PC-9 (cell line): ENCODE measurements at regions not wholly inside any gene's neighbourhood (a gene's known extent, or its start where the extent isn't known, plus 50 kb on each side); places are given as distances from the start of the nearest gene placed in this dataset.

Experiments used
- BruUV-seq: library from RNA; stranded (reverse); fragments of 400-500 nt; replicated peaks from 2 replicates; lab custom pipeline; 2021; lab: Mats Ljungman, UMichigan
- CTCF ChIA-PET: fragments of 300-600 bp; sonication (Branson Sonifier 250); formaldehyde crosslinking; loops from one replicate; lab custom pipeline; 2022; ENCODE audit warnings: antibody characterized with exemption; lab: Charles Lee
- POLR2A ChIA-PET: fragments of 300-600 bp; sonication (Branson Sonifier 250); formaldehyde crosslinking; loops from one replicate; lab custom pipeline; 2022; ENCODE audit warnings: antibody characterized with exemption; ENCODE audit not compliant: unreplicated experiment; lab: Charles Lee
- DNase-seq, 2 experiments: peaks; one replicate each; pipeline versions ENCODE4 v3.0.0 to v3.0.0-alpha.2; 2015 to 2022; ENCODE audit warnings: mixed read lengths in 1 of 2
- H2AFZ ChIP-seq: fragments of 200-600 bp; sonication (generic); 2 replicates; pipeline ENCODE4 v1.8.1; 2017; ENCODE audit warnings: antibody characterized with exemption
- H3F3A ChIP-seq: fragments of 200-600 bp; sonication (generic); 2 replicates; pipeline ENCODE4 v1.8.1; 2017; ENCODE audit warnings: antibody characterized with exemption, mild to moderate bottlenecking, low read depth; ENCODE audit not compliant: insufficient read depth
- H3K27ac ChIP-seq: fragments of 200-600 bp; sonication (generic); 2 replicates; pipeline ENCODE4 v1.6.1; 2016; ENCODE audit warnings: mixed run types
- H3K27me3 ChIP-seq: fragments of 200-600 bp; sonication (generic); 2 replicates; pipeline ENCODE4 v1.6.1; 2016; ENCODE audit warnings: low read depth, mixed run types; ENCODE audit not compliant: insufficient read depth
- H3K36me3 ChIP-seq: fragments of 200-600 bp; sonication (generic); 2 replicates; pipeline ENCODE4 v1.6.1; 2016; ENCODE audit warnings: low read depth, mixed run types
- H3K4me1 ChIP-seq: fragments of 200-600 bp; sonication (generic); replicated peaks from 2 replicates; pipeline ENCODE4 v1.6.1; 2016; ENCODE audit warnings: mixed run types; ENCODE audit not compliant: insufficient read depth
- H3K4me2 ChIP-seq: fragments of 200-600 bp; sonication (generic); 2 replicates; pipeline ENCODE4 v1.6.1; 2017; ENCODE audit warnings: mixed run types
- H3K4me3 ChIP-seq: fragments of 200-600 bp; sonication (generic); 2 replicates; pipeline ENCODE4 v1.6.1; 2016; ENCODE audit warnings: mixed run types
- H3K79me2 ChIP-seq: fragments of 200-600 bp; sonication (generic); 2 replicates; pipeline ENCODE4 v1.6.1; 2017; ENCODE audit warnings: low read depth, mixed run types
- H3K9me2 ChIP-seq: fragments of 200-600 bp; sonication (generic); 2 replicates; pipeline ENCODE4 v1.8.1; 2017; ENCODE audit warnings: mild to moderate bottlenecking; ENCODE audit not compliant: insufficient read depth
- H3K9me3 ChIP-seq: fragments of 200-600 bp; sonication (generic); 2 replicates; pipeline ENCODE4 v1.8.1; 2016; ENCODE audit warnings: low read depth; ENCODE audit not compliant: insufficient read depth
- H4K20me1 ChIP-seq: fragments of 200-600 bp; sonication (generic); 2 replicates; pipeline ENCODE4 v1.8.1; 2017; ENCODE audit not compliant: insufficient read depth
- EZH2 ChIP-seq: fragments of 200-600 bp; sonication (generic); IDR thresholded peaks from 2 replicates; pipeline ENCODE4 v1.8.0; 2017; ENCODE audit warnings: antibody characterized with exemption, low read depth
- intact Hi-C: fragments of 100-400 bp; cut with micrococcal nuclease; formaldehyde crosslinking; loops from one replicate; pipeline ENCODE4 v1.10.0; 2022; ENCODE audit not compliant: unreplicated experiment
- TF ChIP-seq, protein P1 (sequence below): fragments of 200-600 bp; sonication (generic); conservative IDR thresholded peaks from 2 replicates; pipeline ENCODE4 v1.6.1; 2017; ENCODE audit warnings: mixed run types, antibody characterized with exemption, mild to moderate bottlenecking, moderate library complexity

DNA sequence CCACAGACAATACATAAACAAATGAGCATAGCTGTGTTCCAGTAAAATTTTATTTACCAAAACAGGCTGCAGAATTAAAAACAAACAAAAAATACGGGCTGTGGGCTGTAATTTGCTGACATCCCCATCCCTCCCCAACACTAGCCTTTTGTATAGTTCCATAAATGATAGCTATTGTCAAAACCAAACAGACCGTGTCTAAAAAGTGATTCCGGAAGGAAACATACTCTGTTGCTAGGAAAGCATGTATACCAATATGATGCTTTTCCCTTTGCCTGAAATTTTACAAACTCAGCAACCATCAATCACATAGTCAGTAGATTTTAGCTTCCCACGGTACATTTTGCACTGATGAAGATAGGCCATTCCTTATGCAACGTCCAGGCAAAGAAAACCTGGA lies 80.0 kb downstream of the TMEM215 start:
- no peaks in the 10 kb centered on the region for H3F3A ChIP-seq
- H3K79me2 ChIP-seq = no peaks in the 10 kb centered on the region
- ChIA-PET CTCF (no interaction called here), POLR2A (no interaction called here)
- H2AFZ ChIP-seq = no peak overlapping the region
- intact Hi-C loops = no loop called here
- H3K4me1 ChIP-seq = no peaks in the 10 kb centered on the region
- no peak overlapping the region for H3K4me2 ChIP-seq
- H3K4me3 ChIP-seq = no peak overlapping the region
- no peaks in the 10 kb centered on the region for H3K9me3 ChIP-seq
- no peaks in the 10 kb centered on the region for H4K20me1 ChIP-seq
- no peak for DNase-seq
- no peak for TF ChIP-seq EZH2
- TF ChIP-seq, protein P1, sequence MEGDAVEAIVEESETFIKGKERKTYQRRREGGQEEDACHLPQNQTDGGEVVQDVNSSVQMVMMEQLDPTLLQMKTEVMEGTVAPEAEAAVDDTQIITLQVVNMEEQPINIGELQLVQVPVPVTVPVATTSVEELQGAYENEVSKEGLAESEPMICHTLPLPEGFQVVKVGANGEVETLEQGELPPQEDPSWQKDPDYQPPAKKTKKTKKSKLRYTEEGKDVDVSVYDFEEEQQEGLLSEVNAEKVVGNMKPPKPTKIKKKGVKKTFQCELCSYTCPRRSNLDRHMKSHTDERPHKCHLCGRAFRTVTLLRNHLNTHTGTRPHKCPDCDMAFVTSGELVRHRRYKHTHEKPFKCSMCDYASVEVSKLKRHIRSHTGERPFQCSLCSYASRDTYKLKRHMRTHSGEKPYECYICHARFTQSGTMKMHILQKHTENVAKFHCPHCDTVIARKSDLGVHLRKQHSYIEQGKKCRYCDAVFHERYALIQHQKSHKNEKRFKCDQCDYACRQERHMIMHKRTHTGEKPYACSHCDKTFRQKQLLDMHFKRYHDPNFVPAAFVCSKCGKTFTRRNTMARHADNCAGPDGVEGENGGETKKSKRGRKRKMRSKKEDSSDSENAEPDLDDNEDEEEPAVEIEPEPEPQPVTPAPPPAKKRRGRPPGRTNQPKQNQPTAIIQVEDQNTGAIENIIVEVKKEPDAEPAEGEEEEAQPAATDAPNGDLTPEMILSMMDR = no peak
- no TSS peak for BruUV-seq
- H3K27me3 ChIP-seq = no peaks in the 10 kb centered on the region
- H3K27ac ChIP-seq = no peak overlapping the region
- no peaks in the 10 kb centered on the region for H3K36me3 ChIP-seq
- H3K9me2 ChIP-seq = no peaks in the 10 kb centered on the region

DNA sequence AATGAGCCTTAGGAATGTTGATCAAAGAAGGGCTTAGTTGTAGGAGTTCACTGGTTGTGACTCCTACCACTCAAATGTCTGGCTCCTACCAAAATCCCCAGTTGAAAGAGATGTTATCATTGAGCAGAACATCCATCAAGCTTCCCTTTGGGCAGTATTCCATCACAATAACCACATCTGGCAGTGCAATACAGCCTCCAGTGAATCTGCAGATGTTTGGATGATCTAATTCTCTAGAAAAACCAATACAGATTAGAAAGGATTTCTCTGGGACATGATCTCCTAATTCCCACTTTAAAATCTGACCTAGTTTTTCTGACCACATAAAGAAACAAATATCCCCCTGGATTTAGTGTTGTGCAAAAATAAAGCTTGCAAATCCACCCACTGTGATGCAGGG lies 81.6 kb downstream of the TMEM215 start:
- Histone ChIP-seq H3K36me3 (no peaks in the 10 kb centered on the region), H3K27ac (no peak overlapping the region), H3K27me3 (no peaks in the 10 kb centered on the region), H2AFZ (no peak overlapping the region), H3K9me2 (no peaks in the 10 kb centered on the region), H4K20me1 (no peaks in the 10 kb centered on the region), H3F3A (no peaks in the 10 kb centered on the region), H3K79me2 (no peaks in the 10 kb centered on the region), H3K4me1 (no peaks in the 10 kb centered on the region), H3K4me3 (no peak overlapping the region), H3K9me3 (no peaks in the 10 kb centered on the region), H3K4me2 (no peak overlapping the region)
- intact Hi-C loops = no loop called here
- TF ChIP-seq EZH2 = no peak
- TF ChIP-seq, protein P1 = no peak
- CTCF ChIA-PET = no interaction called here
- POLR2A ChIA-PET = no interaction called here
- BruUV-seq = no TSS peak
- DNase-seq = no peak

DNA sequence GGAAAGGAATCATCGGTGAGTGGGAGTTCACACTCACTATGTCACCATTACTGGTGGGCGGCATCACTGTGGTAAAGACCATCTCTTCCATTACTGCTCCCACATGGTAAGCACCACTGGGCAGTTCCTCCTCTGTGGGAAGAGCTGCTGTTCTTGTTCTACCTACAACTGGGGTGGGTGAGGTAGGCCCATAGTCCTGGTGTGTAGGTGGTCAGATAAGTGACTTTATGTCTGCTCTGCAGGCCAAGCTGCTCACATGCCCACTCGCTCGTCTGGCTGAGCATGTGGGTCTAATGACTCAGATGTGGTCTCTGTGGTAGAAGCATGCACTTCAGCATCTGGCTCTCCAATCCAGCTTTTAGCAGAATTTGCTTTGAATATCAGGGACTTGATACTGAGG lies 82.9 kb downstream of the TMEM215 start:
- POLR2A ChIA-PET = no interaction called here
- CTCF ChIA-PET = no interaction called here

More for the DNA sequence above, 82.9 kb downstream of the TMEM215 start:
- Histone ChIP-seq H2AFZ (no peak overlapping the region), H4K20me1 (no peaks in the 10 kb centered on the region), H3K79me2 (no peaks in the 10 kb centered on the region), H3K27me3 (no peaks in the 10 kb centered on the region), H3K36me3 (no peaks in the 10 kb centered on the region), H3K4me1 (no peaks in the 10 kb centered on the region), H3K9me3 (no peaks in the 10 kb centered on the region), H3K4me2 (no peak overlapping the region), H3K4me3 (no peak overlapping the region), H3F3A (no peaks in the 10 kb centered on the region), H3K27ac (no peak overlapping the region), H3K9me2 (no peaks in the 10 kb centered on the region)
- TF ChIP-seq, protein P1 = no peak
- no peak for TF ChIP-seq EZH2
- intact Hi-C loops = no loop called here
- no peak for DNase-seq
- BruUV-seq = no TSS peak
